CD14-positive monocyte (primary cell): ENCODE measurements at regions not wholly inside any gene's neighbourhood (a gene's known extent, or its start where the extent isn't known, plus 50 kb on each side); places are given as distances from the start of the nearest gene placed in this dataset.

ENCODE experiments used
- DNase-seq, 3 donors: peaks; one replicate each; pipeline ENCODE4 v3.0.0-alpha.2; 2011 to 2022
- H2AFZ ChIP-seq: 2 replicates; pipeline ENCODE4 v1.6.0; 2012; ENCODE audit warnings: mild to moderate bottlenecking, low read depth, low read length, inconsistent platforms; ENCODE audit not compliant: insufficient read depth, poor library complexity, severe bottlenecking
- H3K27ac ChIP-seq, 2 donors: 1 replicate in 1 of 2; 2 replicates in 1 of 2; pipeline ENCODE4 v1.5.1; 2012 to 2013; ENCODE audit warnings: low read length in 2 of 2, control low read depth in 1 of 2, inconsistent platforms in 1 of 2, low read depth in 1 of 2, mild to moderate bottlenecking in 1 of 2
- H3K27me3 ChIP-seq, 2 donors: one replicate each; pipeline versions ENCODE4 v1.6.0 to v1.6.1; 2011 to 2013; ENCODE audit warnings: low read length in 2 of 2; ENCODE audit not compliant: control insufficient read depth in 2 of 2, insufficient read depth in 2 of 2
- H3K36me3 ChIP-seq, 2 donors: replicated peaks in 1 of 2; 1 replicate in 1 of 2; 2 replicates in 1 of 2; pipeline versions ENCODE4 v1.5.1 to v1.6.1; 2012 to 2013; ENCODE audit warnings: low read length in 2 of 2, control low read depth in 1 of 2, inconsistent platforms in 1 of 2, mild to moderate bottlenecking in 1 of 2; ENCODE audit not compliant: insufficient read depth in 2 of 2, control insufficient read depth in 1 of 2
- H3K4me1 ChIP-seq, 2 donors: 1 replicate in 1 of 2; 2 replicates in 1 of 2; pipeline versions ENCODE4 v1.5.1 to v1.6.1; 2012 to 2013; ENCODE audit warnings: low read length in 2 of 2, control low read depth in 1 of 2, inconsistent platforms in 1 of 2, mild to moderate bottlenecking in 1 of 2, moderate library complexity in 1 of 2; ENCODE audit not compliant: insufficient read depth in 2 of 2, control insufficient read depth in 1 of 2
- H3K4me2 ChIP-seq: replicated peaks from 2 replicates; pipeline ENCODE3; 2012; ENCODE audit warnings: low read length, moderate library complexity, mild to moderate bottlenecking; ENCODE audit not compliant: poor library complexity, severe bottlenecking; ENCODE audit errors: extremely low read depth
- H3K4me3 ChIP-seq, 3 experiments: fragments of 200-600 bp in 1 of 3; sonication (generic) in 1 of 3; replicated peaks in 1 of 3; 1 replicate in 2 of 3; 2 replicates in 1 of 3; pipeline ENCODE4 v1.5.1; 2011 to 2013; ENCODE audit warnings: low read length in 3 of 3, mild to moderate bottlenecking in 3 of 3, control low read depth in 2 of 3, low read depth in 2 of 3, inconsistent platforms in 1 of 3, moderate library complexity in 1 of 3
- H3K79me2 ChIP-seq: 2 replicates; pipeline ENCODE4 v1.6.0; 2012; ENCODE audit warnings: mild to moderate bottlenecking, control low read depth, inconsistent platforms, low read length, moderate library complexity; ENCODE audit not compliant: insufficient read depth
- H3K9ac ChIP-seq: 2 replicates; pipeline ENCODE4 v1.6.0; 2017; ENCODE audit warnings: low read length, mild to moderate bottlenecking; ENCODE audit not compliant: insufficient read depth, poor library complexity, severe bottlenecking
- H3K9me3 ChIP-seq, 2 donors: replicated peaks in 1 of 2; 1 replicate in 1 of 2; 2 replicates in 1 of 2; pipeline versions ENCODE4 v1.5.1 to v1.6.1; 2012 to 2013; ENCODE audit warnings: low read length in 2 of 2, control low read depth in 1 of 2; ENCODE audit not compliant: control insufficient read depth in 1 of 2, insufficient read depth in 1 of 2
- H4K20me1 ChIP-seq: 2 replicates; pipeline ENCODE4 v1.6.0; 2012; ENCODE audit warnings: mild to moderate bottlenecking, low read length, control low read depth, moderate library complexity; ENCODE audit not compliant: insufficient read depth
- H3K27ac Mint-ChIP-seq, 7 donors: one replicate each; pipeline ENCODE4 v1.8.0; 2020; ENCODE audit warnings: mild to moderate bottlenecking in 7 of 7, mixed read lengths in 7 of 7, moderate library complexity in 6 of 7, inconsistent platforms in 2 of 7
- H3K27me3 Mint-ChIP-seq, 3 donors: one replicate each; pipeline ENCODE4 v1.8.0; 2021 to 2022; ENCODE audit warnings: low read depth in 3 of 3, mild to moderate bottlenecking in 3 of 3, mixed read lengths in 3 of 3, moderate library complexity in 3 of 3, inconsistent platforms in 1 of 3
- H3K36me3 Mint-ChIP-seq, 2 donors: one replicate each; pipeline ENCODE4 v1.8.0; 2020; ENCODE audit warnings: mixed read lengths in 2 of 2, inconsistent platforms in 1 of 2, mild to moderate bottlenecking in 1 of 2
- H3K4me1 Mint-ChIP-seq: one replicate; pipeline ENCODE4 v1.8.0; 2020; ENCODE audit warnings: mild to moderate bottlenecking, mixed read lengths
- H3K4me3 Mint-ChIP-seq, 2 donors: one replicate each; pipeline ENCODE4 v1.8.0; 2020; ENCODE audit warnings: mild to moderate bottlenecking in 2 of 2, mixed read lengths in 2 of 2, moderate library complexity in 1 of 2
- H3K9me3 Mint-ChIP-seq, 7 donors: one replicate each; pipeline ENCODE4 v1.8.0; 2020 to 2022; ENCODE audit warnings: mixed read lengths in 7 of 7, mild to moderate bottlenecking in 6 of 7, moderate library complexity in 6 of 7, inconsistent platforms in 2 of 7
- CTCF ChIP-seq: fragments of 200-600 bp; IDR thresholded peaks from one replicate; pipeline ENCODE4 v1.8.0; 2022; ENCODE audit warnings: antibody characterized with exemption, mild to moderate bottlenecking
- WGBS: methylation state at CpG from one replicate; pipeline ENCODE4 v1.1.5; 2013; ENCODE audit warnings: missing lambda C conversion rate; ENCODE audit not compliant: insufficient coverage; 5-methylcytosine and 5-hydroxymethylcytosine counted together
- intact Hi-C, 2 donors: fragments of 100-400 bp; cut with micrococcal nuclease; formaldehyde crosslinking; loops; one replicate each; pipeline versions ENCODE4 v1.15.0 to v1.15.1; 2023

- WGBS: 56% methylated on average over 3 of the region's 8 CpGs
- no peak for TF ChIP-seq CTCF
Observed at GRCh38 chr20:51223183-51223720, 200.3 kb upstream of the KCNG1 start.

GRCh38 chr20:51221791-51222408 lies 199.0 kb upstream of the KCNG1 start:
- Histone ChIP-seq H3K4me2 (no peak overlapping the region), H3K27me3 (peaks cover 6 to 25% of the 10 kb centered on the region in 2 donors), H3K9ac (no peak overlapping the region), H3K36me3 (no peaks in the 10 kb centered on the region), H3K4me1 (no peaks in the 10 kb centered on the region), H3K4me3 (no peak overlapping the region), H3K79me2 (no peaks in the 10 kb centered on the region), H4K20me1 (no peaks in the 10 kb centered on the region), H2AFZ (no peak overlapping the region), H3K27ac (no peak overlapping the region), H3K9me3 (peaks cover 10 to 11% of the 10 kb centered on the region in 2 donors)
- TF ChIP-seq CTCF: no peak
- no peak overlapping the region for H3K27ac Mint-ChIP-seq
- H3K4me3 Mint-ChIP-seq: peak overlapping the region; percentile 12 to 70
- DNase-seq: peak in 1 of 3 donors; percentile 1
- H3K27me3 Mint-ChIP-seq: peaks cover 19 to 35% (median 20%) of the 10 kb centered on the region in 3 donors
- intact Hi-C loops: loop anchor here in 1 of 2 donors (10.0 kb wide), 1 partner anchor 373 kb away; no protein-coding TSS in a partner anchor
- peaks cover 5 to 13% (median 12%) of the 10 kb centered on the region in 7 donors for H3K9me3 Mint-ChIP-seq
- no peaks in the 10 kb centered on the region for H3K36me3 Mint-ChIP-seq
- 18% methylated on average over 15 of the region's 15 CpGs for WGBS
- H3K4me1 Mint-ChIP-seq: peaks cover 28% of the 10 kb centered on the region

More at GRCh38 chr20:51223183-51223720, 200.3 kb upstream of the KCNG1 start:
- H3K4me2 ChIP-seq: no peak overlapping the region
- peaks cover 23% of the 10 kb centered on the region for H3K4me1 Mint-ChIP-seq
- H2AFZ ChIP-seq: no peak overlapping the region
- no peaks in the 10 kb centered on the region for H3K36me3 Mint-ChIP-seq
- H3K27me3 Mint-ChIP-seq: peaks cover 19 to 32% (median 20%) of the 10 kb centered on the region in 3 donors
- H3K9me3 ChIP-seq: no peaks in the 10 kb centered on the region
- H3K4me3 ChIP-seq: no peak overlapping the region
- H3K27ac ChIP-seq: no peak overlapping the region
- no peaks in the 10 kb centered on the region for H3K36me3 ChIP-seq
- no peak for DNase-seq
- intact Hi-C loops: loop anchor here in 1 of 2 donors (10.0 kb wide), 1 partner anchor 372 kb away; no protein-coding TSS in a partner anchor
- peaks cover 6 to 25% of the 10 kb centered on the region in 2 donors for H3K27me3 ChIP-seq
- no peaks in the 10 kb centered on the region for H4K20me1 ChIP-seq
- H3K9me3 Mint-ChIP-seq: peaks cover 0 to 3% (median 0%) of the 10 kb centered on the region in 7 donors
- no peak overlapping the region for H3K9ac ChIP-seq
- no peaks in the 10 kb centered on the region for H3K79me2 ChIP-seq
- H3K4me1 ChIP-seq: no peaks in the 10 kb centered on the region
- no peak overlapping the region for H3K27ac Mint-ChIP-seq
- no peak overlapping the region for H3K4me3 Mint-ChIP-seq
